Stomach smooth muscle (tissue), 2 donors: ENCODE measurements at regions not wholly inside any gene's neighbourhood (a gene's known extent, or its start where the extent isn't known, plus 50 kb on each side); places are given as distances from the start of the nearest gene placed in this dataset.
"Not testable (repeated sequence)": the region's sequence is repeated elsewhere in the genome, so short reads cannot be mapped to it uniquely, and the experiment has no call there.

ENCODE experiments used
- H3K27ac ChIP-seq: one replicate; pipeline ENCODE4 v1.7.0; 2013; ENCODE audit warnings: mild to moderate bottlenecking, low read length, inconsistent platforms
- H3K27me3 ChIP-seq, 2 donors: one replicate each; pipeline ENCODE4 v1.7.0; 2013; ENCODE audit warnings: low read length in 2 of 2; ENCODE audit not compliant: insufficient read depth in 2 of 2, control insufficient read depth in 1 of 2
- H3K36me3 ChIP-seq, 2 donors: one replicate each; pipeline ENCODE4 v1.7.0; 2013; ENCODE audit warnings: low read length in 2 of 2; ENCODE audit not compliant: control insufficient read depth in 2 of 2, insufficient read depth in 2 of 2
- H3K4me1 ChIP-seq: one replicate; pipeline ENCODE4 v1.7.0; 2013; ENCODE audit warnings: low read length; ENCODE audit not compliant: control insufficient read depth, insufficient read depth
- H3K4me3 ChIP-seq, 2 donors: one replicate each; pipeline ENCODE4 v1.7.0; 2013; ENCODE audit warnings: low read length in 2 of 2
- H3K9ac ChIP-seq, 2 donors: one replicate each; pipeline ENCODE4 v1.7.0; 2013; ENCODE audit warnings: low read length in 2 of 2, mild to moderate bottlenecking in 1 of 2
- H3K9me3 ChIP-seq, 2 donors: one replicate each; pipeline ENCODE4 v1.7.0; 2013; ENCODE audit warnings: low read length in 2 of 2; ENCODE audit not compliant: control insufficient read depth in 2 of 2
- donor health status: healthy.
- donor health status: Pancreatic carcinoma.

DNA sequence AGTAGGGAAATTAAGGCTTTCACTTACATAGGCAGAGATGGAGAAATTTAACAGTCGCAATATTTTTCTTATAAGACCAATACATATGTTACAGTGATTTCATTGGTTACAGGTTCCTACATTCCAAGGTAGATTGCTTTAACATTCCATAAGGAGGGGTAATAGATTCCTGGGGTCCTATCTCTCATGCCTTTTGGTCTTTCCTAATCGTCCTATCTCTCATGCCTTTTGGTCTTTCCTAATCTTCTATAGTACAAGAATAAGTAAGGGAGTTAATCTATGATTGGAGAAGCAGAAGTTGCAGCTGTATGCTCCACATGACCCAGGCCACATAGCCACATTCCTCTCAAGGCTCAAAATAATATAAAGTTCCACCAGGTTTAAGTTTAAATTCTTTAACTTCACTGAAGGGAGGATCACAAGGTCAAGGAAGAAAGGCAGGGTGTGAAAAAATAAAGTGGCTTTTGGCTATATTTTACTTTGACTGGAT is 285.0 kb upstream of the BOD1L1 start:
- H3K4me1 ChIP-seq = no peaks in the 10 kb centered on the region
- no peaks in the 10 kb centered on the region for H3K9me3 ChIP-seq
- no peak overlapping the region for H3K27ac ChIP-seq
- no peak overlapping the region for H3K9ac ChIP-seq
- no peaks in the 10 kb centered on the region for H3K36me3 ChIP-seq
- H3K4me3 ChIP-seq = no peak overlapping the region
- no peaks in the 10 kb centered on the region for H3K27me3 ChIP-seq

DNA sequence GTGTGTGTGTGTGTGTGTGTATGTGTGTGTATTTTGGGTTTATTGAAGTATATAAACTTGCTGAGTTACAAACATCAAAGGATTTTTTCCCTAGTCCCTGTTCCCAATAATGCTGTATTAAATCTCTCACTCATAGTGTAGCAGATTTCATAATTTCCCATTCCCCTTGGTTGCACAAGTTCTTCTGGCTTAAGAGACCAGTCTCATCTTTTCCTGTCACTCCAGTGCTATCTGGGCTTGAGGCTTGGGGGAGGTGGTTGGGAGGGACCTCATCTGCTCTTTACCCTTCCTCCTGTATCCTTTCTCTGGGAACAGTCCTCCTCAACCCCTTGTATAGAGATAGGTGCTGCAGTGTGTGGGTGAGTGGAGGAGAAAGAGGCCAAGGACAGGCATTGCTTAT is 285.4 kb upstream of the BOD1L1 start:
- no peak overlapping the region for H3K4me3 ChIP-seq
- H3K27me3 ChIP-seq = no peaks in the 10 kb centered on the region
- H3K9ac ChIP-seq = no peak overlapping the region
- H3K9me3 ChIP-seq = no peaks in the 10 kb centered on the region
- no peak overlapping the region for H3K27ac ChIP-seq
- H3K36me3 ChIP-seq = no peaks in the 10 kb centered on the region
- H3K4me1 ChIP-seq = no peaks in the 10 kb centered on the region

DNA sequence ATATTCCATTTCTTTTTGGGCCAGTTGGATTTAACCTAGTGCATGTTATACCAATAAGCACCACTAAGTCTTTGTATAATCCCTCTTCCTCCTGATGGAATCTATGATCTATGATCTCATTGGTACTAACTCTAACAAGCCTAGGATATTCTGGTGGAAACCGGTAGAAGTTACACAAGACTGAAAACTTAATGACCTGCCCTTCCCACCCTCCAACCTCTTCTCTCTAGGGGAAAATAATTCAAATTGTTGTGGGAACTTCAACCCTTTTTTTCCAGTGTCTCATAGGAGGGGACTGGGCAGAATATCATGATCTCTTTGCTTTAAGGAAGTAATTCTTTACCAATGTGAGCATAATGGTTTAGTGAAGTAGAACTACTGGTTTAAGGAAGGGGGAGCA is 289.5 kb upstream of the BOD1L1 start:
- Histone ChIP-seq H3K4me3 (no peak overlapping the region), H3K9me3 (no peaks in the 10 kb centered on the region), H3K36me3 (no peaks in the 10 kb centered on the region), H3K27me3 (no peaks in the 10 kb centered on the region), H3K9ac (no peak overlapping the region), H3K27ac (no peak overlapping the region), H3K4me1 (peaks cover 8% of the 10 kb centered on the region)

DNA sequence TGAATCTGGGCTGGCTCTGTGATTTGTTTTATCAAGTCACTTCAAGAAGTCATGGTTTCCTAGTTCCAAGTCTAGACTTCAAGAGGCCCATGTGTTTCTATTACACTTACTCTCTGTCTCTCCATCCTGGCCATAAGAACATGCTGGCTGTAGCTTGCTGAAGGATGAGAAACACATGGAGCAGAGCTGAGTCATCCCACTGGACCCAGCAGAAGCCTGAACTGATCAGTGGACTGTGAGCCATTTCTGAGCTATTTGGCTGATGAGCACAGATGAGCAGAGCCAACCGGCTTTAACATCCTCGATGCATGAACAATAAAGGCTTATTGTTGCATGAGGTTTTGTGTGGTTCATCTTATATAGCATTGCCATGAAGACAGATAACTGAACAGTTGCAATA is 290.6 kb upstream of the BOD1L1 start:
- H3K4me1 ChIP-seq = peaks cover 8% of the 10 kb centered on the region
- H3K9me3 ChIP-seq = no peaks in the 10 kb centered on the region
- H3K27ac ChIP-seq = no peak overlapping the region
- H3K9ac ChIP-seq = no peak overlapping the region
- H3K36me3 ChIP-seq = no peaks in the 10 kb centered on the region
- no peak overlapping the region for H3K4me3 ChIP-seq
- no peaks in the 10 kb centered on the region for H3K27me3 ChIP-seq

DNA sequence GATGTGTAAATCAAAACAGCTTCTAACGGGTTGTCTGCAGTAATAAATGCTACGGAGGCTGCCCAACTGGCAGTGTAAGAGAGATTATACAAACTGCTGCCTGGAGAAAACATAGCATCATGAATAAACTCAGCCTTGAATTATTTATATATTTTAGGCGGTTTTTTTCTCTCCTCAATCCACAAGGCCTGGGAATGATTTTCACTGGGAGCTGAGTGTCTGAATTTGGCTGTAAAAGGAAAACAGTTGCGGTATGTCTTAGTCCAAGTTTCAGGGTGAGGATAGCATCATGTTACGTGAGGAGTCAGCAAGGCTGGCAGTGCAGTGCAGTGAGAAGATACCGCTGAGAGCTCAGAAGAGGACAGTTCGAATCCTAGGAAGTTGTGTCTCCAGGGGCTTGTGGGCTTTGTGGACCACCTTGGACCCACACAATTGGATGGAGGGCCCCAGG is 291.5 kb upstream of the BOD1L1 start:
- H3K27me3 ChIP-seq = no peaks in the 10 kb centered on the region
- peaks cover 8% of the 10 kb centered on the region for H3K4me1 ChIP-seq
- H3K27ac ChIP-seq = peak overlapping the region; percentile 50
- H3K9ac ChIP-seq = no peak overlapping the region
- no peak overlapping the region for H3K4me3 ChIP-seq
- no peaks in the 10 kb centered on the region for H3K9me3 ChIP-seq
- H3K36me3 ChIP-seq = no peaks in the 10 kb centered on the region

DNA sequence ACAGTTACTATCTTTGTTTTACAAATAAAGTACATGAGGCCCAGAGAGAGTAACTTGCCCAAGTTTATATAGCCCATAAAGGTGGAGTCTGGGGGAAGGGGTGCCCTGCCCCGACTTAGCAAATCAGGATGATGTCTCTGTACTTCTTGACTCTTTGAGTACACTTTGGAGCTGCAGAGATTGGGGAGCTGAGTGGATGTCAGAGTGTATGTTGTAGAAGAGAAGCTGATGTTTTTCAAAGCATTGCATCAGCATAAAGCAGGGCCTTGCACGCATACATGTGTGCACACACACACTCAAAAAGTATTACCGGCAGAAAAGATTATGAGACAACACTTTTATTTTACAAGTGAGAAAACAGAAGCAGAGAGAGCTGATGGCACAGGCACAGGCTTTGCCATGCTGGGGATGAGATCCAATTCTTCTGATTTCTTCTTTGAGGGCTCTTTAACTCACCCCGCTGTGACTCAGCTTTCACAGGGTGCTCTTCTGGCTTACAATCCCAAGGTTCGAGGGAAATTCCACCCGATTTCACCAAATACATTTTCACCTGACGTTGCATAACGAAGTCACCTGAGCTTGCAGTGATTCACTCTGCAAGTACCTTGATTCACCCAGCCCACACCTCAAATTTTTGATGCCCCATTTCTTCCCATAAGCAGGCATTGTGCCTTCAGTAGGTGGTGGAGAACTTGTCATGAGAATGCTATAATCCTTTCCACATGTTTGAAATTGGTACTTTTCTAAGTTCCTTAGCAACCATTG is 292.8 kb upstream of the BOD1L1 start:
- Histone ChIP-seq H3K4me1 (peaks cover 8% of the 10 kb centered on the region), H3K4me3 (no peak overlapping the region), H3K9me3 (no peaks in the 10 kb centered on the region), H3K36me3 (no peaks in the 10 kb centered on the region), H3K9ac (no peak overlapping the region), H3K27ac (no peak overlapping the region), H3K27me3 (no peaks in the 10 kb centered on the region)

DNA sequence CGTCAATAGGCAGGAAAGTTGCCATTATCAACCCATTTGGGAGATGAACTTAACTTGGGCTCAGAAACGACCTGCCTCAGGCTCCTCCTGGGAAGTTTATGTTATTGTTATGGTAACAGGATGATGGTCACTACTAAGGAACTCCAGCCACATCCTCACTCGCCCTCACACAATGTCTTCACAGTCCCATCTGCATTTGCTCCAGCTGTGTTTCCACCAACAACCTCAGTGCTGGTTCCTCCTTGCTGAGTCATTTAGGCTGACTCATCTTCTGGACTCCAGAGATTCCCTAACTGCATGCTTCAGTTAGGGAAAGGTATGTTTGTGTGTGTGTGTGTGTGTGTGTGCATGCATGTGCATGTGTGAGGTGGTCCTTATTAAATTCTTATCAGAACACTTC is 293.4 kb upstream of the BOD1L1 start:
- Histone ChIP-seq H3K36me3 (no peaks in the 10 kb centered on the region), H3K4me3 (no peak overlapping the region), H3K9me3 (no peaks in the 10 kb centered on the region), H3K9ac (no peak overlapping the region), H3K4me1 (peaks cover 8% of the 10 kb centered on the region), H3K27ac (no peak overlapping the region), H3K27me3 (no peaks in the 10 kb centered on the region)

DNA sequence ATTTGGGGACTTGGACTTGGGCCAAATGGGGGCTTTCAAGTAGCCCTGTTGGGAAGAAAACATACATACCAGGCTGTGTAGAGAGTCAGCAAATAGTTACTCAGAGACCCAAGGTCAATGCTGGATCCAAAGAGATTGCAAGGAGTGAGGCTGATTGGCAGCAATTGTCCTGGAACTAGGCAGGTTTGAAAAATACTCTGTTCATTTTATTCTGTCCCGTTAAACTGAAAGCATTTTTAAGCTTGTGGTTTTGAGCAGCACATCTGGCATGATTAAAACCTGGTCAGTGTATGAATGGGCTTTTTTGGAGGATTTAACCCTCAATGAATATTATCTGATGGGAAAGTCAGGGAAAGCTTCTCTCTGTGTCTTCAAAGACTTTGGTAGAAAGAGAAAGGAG is 294.3 kb upstream of the BOD1L1 start:
- no peaks in the 10 kb centered on the region for H3K36me3 ChIP-seq
- no peak overlapping the region for H3K27ac ChIP-seq
- no peak overlapping the region for H3K4me3 ChIP-seq
- no peaks in the 10 kb centered on the region for H3K9me3 ChIP-seq
- no peaks in the 10 kb centered on the region for H3K27me3 ChIP-seq
- no peak overlapping the region for H3K9ac ChIP-seq
- peaks cover 8% of the 10 kb centered on the region for H3K4me1 ChIP-seq

DNA sequence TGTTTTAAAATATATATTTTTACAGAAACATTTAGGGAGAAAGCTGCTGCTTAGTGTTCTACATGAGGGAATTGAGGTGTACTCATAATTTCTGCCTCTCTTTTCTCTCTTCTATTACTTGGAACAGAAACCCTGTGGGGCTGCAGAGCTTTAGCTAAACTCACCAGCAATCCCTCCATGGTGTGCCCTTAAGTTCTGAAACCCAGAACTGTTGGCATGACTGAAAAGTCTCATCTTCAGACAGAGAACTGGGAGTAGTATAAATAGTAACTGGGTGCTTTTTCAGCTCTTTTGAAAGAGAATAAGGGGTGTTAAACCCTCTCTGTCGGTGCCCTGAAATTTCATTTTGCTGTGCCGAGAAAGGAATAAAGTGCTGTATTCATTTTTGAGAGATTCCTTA is 294.9 kb upstream of the BOD1L1 start:
- Histone ChIP-seq H3K9ac (no peak overlapping the region), H3K27ac (no peak overlapping the region), H3K27me3 (no peaks in the 10 kb centered on the region), H3K36me3 (no peaks in the 10 kb centered on the region), H3K4me3 (no peak overlapping the region), H3K9me3 (no peaks in the 10 kb centered on the region), H3K4me1 (peaks cover 8% of the 10 kb centered on the region)

DNA sequence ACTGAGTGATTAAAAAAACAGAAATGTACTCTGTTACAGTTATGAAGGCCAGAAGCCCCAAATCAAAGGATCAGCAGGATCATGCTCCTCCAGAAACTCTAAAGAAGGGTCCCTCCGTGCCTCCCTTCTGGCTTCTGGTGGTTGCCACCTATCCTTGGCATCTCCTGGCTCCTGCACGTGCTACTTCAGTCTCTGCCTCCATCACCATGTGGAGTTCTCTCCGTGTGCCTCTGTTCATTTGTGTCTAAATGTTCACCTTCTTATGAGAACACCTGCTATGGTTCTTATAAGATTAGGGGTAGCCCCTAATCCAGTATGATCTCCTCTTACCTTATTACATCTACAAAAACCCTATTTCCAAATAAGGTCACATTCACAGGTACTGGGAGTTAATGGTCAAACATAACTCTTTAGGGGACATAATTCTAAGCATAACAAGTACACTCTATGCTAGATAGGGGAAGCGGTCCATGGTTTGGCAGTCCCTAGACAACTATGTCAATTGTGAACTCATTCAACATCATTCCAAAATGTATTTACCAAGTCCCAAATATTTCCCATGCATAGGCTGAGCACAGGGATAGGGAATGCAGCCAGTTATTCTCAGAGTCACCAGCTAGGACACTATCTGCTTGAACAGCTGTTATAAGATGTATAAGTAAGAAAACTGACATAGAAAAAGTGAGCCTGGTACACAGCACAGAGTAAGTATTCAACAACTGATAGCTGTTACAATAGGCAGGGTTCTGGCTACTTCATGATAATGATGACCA is 295.5 kb upstream of the BOD1L1 start:
- Histone ChIP-seq H3K9ac (no peak overlapping the region), H3K4me1 (peaks cover 8% of the 10 kb centered on the region), H3K9me3 (no peaks in the 10 kb centered on the region), H3K4me3 (no peak overlapping the region), H3K27ac (no peak overlapping the region), H3K27me3 (no peaks in the 10 kb centered on the region), H3K36me3 (no peaks in the 10 kb centered on the region)

DNA sequence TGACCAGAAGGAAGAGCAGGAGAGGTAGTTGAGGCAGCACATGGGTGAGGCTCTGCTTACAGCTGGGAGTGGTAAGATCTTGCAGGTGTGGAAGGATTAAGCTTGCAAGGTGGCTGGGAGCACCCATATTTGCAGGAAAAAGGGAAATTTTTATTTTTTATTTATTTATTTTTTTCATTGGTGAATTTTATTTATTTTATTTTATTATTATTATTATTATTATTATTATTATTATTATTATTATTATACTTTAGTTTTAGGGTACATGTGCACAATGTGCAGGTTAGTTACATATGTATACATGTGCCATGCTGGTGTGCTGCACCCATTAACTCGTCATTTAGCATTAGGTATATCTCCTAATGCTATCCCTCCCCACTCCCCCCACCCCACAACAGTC is 297.4 kb upstream of the BOD1L1 start:
- not testable (repeated sequence) for H3K27ac ChIP-seq, H3K36me3 ChIP-seq, H3K9ac ChIP-seq, H3K9me3 ChIP-seq, H3K4me1 ChIP-seq, H3K27me3 ChIP-seq, H3K4me3 ChIP-seq
